Loucy (cell line): ENCODE measurements at regions not wholly inside any gene's neighbourhood (a gene's known extent, or its start where the extent isn't known, plus 50 kb on each side); places are given as distances from the start of the nearest gene placed in this dataset.

Experiments used
- CTCF ChIP-seq: fragments of 200-600 bp; sonication (generic); conservative IDR thresholded peaks from 2 replicates; pipeline ENCODE4 v1.5.1; 2014; ENCODE audit warnings: mild to moderate bottlenecking, antibody characterized with exemption, low read length
- EZH2phosphoT487 ChIP-seq: fragments of 200-600 bp; IDR thresholded peaks from 2 replicates; pipeline ENCODE4 v1.6.1; 2018; ENCODE audit warnings: antibody characterized with exemption, mild to moderate bottlenecking, moderate library complexity, borderline replicate concordance

DNA sequence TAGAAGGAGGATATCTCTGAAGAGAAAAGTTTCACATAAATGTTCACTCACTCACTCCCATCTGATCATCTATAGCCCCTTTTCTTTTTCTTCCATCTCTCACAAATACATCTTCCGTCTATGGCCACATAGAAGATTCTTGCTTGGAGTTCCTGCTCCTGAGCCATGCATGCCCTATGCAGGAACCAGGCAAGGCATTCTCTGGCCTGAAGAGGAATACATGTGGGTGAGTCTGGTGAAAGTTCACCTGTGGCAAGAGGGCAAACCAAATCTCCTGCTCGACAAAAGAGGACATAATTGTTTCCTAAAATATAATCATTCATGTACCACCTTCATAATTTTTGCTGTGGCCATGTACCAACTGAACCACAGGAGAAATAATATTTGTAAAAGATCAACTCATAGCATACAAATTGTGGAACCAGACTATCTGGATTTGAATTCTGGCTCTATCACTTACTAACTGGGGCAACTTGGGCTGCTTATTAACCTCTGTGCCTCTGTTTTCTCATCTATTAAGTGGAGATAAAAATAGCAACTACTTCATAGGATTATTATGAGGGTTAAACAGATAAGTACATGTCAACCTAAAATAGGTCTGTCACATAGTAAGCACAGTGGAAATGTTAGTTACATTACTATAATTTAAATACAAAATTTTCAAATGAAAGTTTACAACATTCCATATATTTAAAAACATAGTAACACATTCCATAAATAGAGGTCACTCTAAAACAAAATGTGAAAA, 121.2 kb upstream of the NFIB start:
- TF ChIP-seq EZH2phosphoT487 (no peak), CTCF (no peak)
